ENCODE measurements at regions not wholly inside any gene's neighbourhood (a gene's known extent, or its start where the extent isn't known, plus 50 kb on each side); places are given as distances from the start of the nearest gene placed in this dataset.
A peak's percentile ranks its signal among the peaks of the same experiment; 100 is the strongest.

- Histone ChIP-seq H3K4me1 (no peaks in the 10 kb centered on the region), H3K36me3 (no peaks in the 10 kb centered on the region), H3K9me3 (no peaks in the 10 kb centered on the region), H3K4me3 (no peak overlapping the region), H3K27me3 (no peaks in the 10 kb centered on the region), H3K27ac (no peak overlapping the region)
- DNase-seq (no peak), ATAC-seq (ENCODE audit: low FRiP score in 2 of 2) (no peak)
- TF ChIP-seq POLR2AphosphoS5 (IDR thresholded peaks at IDR 0.05) (no peak), EP300 (IDR thresholded peaks at IDR 0.05) (no peak), POLR2A (IDR thresholded peaks at IDR 0.05) (no peak), CTCF (IDR thresholded peaks at IDR 0.05) (no peak)
- 84 to 89% methylated on average over 2 of the region's 2 CpGs for WGBS, 2 donors
These were observed 132.5 kb upstream of the INTU start for GRCh38 chr4:127500242-127500641.

GRCh38 chr4:127501103-127501502 lies 131.7 kb upstream of the INTU start:
- no peaks in the 10 kb centered on the region for H3K9me3 ChIP-seq
- DNase-seq (no peak), ATAC-seq (ENCODE audit: low FRiP score in 2 of 2) (peak in 1 of 2 donors; percentile 43)
- no peaks in the 10 kb centered on the region for H3K4me1 ChIP-seq
- H3K4me3 ChIP-seq = no peak overlapping the region
- no peaks in the 10 kb centered on the region for H3K27me3 ChIP-seq
- no peak for TF ChIP-seq POLR2A (IDR thresholded peaks at IDR 0.05)
- no peak for TF ChIP-seq CTCF (IDR thresholded peaks at IDR 0.05)
- TF ChIP-seq POLR2AphosphoS5 (IDR thresholded peaks at IDR 0.05) = no peak
- no peak for TF ChIP-seq EP300 (IDR thresholded peaks at IDR 0.05)
- no peaks in the 10 kb centered on the region for H3K36me3 ChIP-seq
- no peak overlapping the region for H3K27ac ChIP-seq

GRCh38 chr4:127503111-127503510 lies 129.6 kb upstream of the INTU start:
- no peak overlapping the region for H3K27ac ChIP-seq
- ATAC-seq (ENCODE audit: low FRiP score in 2 of 2) = no peak
- H3K4me3 ChIP-seq = no peak overlapping the region
- no peaks in the 10 kb centered on the region for H3K4me1 ChIP-seq
- H3K9me3 ChIP-seq = no peaks in the 10 kb centered on the region
- DNase-seq = no peak
- TF ChIP-seq EP300 (IDR thresholded peaks at IDR 0.05) (no peak), POLR2A (IDR thresholded peaks at IDR 0.05) (no peak), CTCF (IDR thresholded peaks at IDR 0.05) (no peak), POLR2AphosphoS5 (IDR thresholded peaks at IDR 0.05) (no peak)
- H3K36me3 ChIP-seq = no peaks in the 10 kb centered on the region
- no peaks in the 10 kb centered on the region for H3K27me3 ChIP-seq
- 66 to 82% methylated on average over 2 of the region's 2 CpGs for WGBS, 2 donors

GRCh38 chr4:127505203-127505602 lies 127.6 kb upstream of the INTU start:
- no peak for ATAC-seq (ENCODE audit: low FRiP score in 2 of 2)
- H3K27me3 ChIP-seq = no peaks in the 10 kb centered on the region

More at GRCh38 chr4:127505203-127505602, 127.6 kb upstream of the INTU start:
- H3K4me1 ChIP-seq = no peaks in the 10 kb centered on the region
- no peak overlapping the region for H3K4me3 ChIP-seq
- no peaks in the 10 kb centered on the region for H3K36me3 ChIP-seq
- no peak for DNase-seq
- TF ChIP-seq CTCF (IDR thresholded peaks at IDR 0.05) (no peak), EP300 (IDR thresholded peaks at IDR 0.05) (no peak), POLR2AphosphoS5 (IDR thresholded peaks at IDR 0.05) (no peak), POLR2A (IDR thresholded peaks at IDR 0.05) (no peak)
- H3K9me3 ChIP-seq = no peaks in the 10 kb centered on the region
- 10 to 13% methylated on average over 1 of the region's 1 CpG for WGBS, 2 donors
- no peak overlapping the region for H3K27ac ChIP-seq
